OCI-LY1 (cell line): ENCODE measurements at regions not wholly inside any gene's neighbourhood (a gene's known extent, or its start where the extent isn't known, plus 50 kb on each side); places are given as distances from the start of the nearest gene placed in this dataset.

Source experiments
- CTCF ChIP-seq: fragments of 200-600 bp; sonication (generic), shearing (Covaris generic); IDR thresholded peaks from 2 replicates; pipeline ENCODE4 v1.5.1; 2017; ENCODE audit warnings: mild to moderate bottlenecking, antibody characterized with exemption, low read length, moderate library complexity, mixed read lengths
- EZH2 ChIP-seq: fragments of 200-600 bp; sonication (generic), shearing (Covaris generic); IDR thresholded peaks from 2 replicates; pipeline ENCODE4 v1.8.0; 2017; ENCODE audit warnings: borderline replicate concordance, mixed run types, mild to moderate bottlenecking, antibody characterized with exemption, low read length, moderate library complexity, mixed read lengths

DNA sequence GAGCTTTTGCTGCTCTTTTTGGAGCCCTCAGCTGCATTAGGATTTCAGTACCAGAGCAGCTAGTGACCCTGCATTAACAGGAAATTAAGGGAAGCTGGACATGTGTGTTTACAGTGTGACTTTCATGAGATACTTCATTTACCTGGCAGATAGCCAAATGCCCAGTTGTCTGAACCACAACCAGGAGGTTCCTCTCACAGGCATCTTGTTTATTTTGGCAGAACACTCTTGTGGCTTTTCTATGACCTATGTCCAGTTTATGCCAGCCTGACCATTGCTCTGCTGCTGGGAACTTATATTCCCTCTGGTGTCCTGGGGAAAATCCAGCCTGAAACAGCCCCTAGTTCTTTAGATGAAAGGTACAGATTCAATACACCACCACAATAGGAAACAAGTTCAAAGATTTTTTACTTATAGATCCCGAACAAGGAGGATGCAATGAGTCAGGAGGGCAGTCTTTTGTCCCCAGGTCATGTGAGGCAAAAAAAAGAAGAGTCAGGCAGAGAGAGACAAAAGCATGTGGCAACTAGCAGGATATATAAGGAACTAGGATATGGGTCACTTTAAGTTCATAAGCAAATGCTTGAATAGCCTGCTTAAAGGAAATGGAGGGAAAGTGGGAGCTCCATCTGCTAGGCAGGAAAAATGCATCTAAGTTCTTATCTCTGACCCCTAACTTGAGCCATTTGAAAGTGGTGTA is 379.3 kb downstream of the INSC start:
- TF ChIP-seq CTCF (no peak), EZH2 (no peak)
